GDM1 (cell line): ENCODE measurements at regions not wholly inside any gene's neighbourhood (a gene's known extent, or its start where the extent isn't known, plus 50 kb on each side); places are given as distances from the start of the nearest gene placed in this dataset.

Experiments
- DNase-seq: peaks from one replicate; lab custom pipeline; 2025; lab: John Stamatoyannopoulos, UW

DNA sequence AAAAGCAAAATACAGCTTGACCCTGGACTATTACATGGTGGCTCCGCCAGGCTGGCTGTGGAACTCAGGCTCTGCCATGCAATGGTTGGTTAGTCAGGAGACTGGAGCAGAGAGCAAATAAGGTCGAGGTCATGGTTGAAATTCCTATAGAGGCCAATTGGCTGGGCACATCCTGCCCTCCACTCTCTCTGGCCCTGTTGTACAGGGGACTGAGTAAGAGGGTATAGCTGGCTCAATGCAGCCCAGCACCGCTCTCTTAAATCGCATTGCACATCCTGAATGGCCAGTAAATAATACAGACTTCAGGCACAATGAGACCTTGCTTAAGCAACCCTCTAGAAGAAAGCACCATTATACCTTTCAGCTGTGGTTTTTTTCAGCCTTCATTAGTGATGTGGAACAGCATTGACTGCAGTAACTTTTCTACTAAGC lies 59.3 kb upstream of the PPP2R5A start:
- no peak for DNase-seq

DNA sequence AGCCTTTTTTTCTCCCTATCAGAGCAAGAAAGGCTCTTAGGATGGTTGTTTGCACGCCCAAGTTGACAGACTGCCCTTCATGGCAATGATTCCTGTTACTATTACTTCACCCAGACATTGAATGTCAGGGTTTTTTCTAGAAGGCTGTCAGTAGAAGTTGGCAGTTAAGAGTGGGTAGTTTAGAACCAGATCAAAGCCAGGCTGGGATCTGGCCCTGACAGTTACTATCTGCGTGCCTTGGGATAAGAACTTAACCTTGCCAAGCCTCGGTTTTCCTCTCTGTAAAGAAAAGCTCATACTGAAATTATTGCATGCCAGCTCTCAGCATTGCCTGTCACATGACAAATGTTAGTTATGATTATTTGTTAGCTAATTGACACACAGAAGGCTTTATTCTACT lies 58.7 kb upstream of the PPP2R5A start:
- no peak for DNase-seq

DNA sequence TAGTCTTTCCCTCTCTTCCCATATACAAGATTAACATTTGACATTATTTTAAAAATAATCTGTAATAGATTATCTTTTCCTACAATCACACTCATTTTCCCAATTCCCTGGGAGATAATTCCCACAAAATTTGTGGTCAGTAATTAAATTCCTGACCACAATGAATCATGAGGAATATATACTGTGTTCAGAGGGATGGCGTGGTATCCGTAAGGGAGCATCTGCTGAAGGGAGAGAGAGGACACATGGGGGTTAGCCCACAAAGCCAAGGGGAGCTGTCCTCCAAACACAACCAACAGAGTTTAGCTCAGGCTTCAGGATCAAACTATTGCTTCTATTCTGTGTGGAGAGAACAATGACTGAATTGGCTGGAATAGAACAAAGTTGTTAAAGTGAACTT lies 57.1 kb upstream of the PPP2R5A start:
- no peak for DNase-seq

DNA sequence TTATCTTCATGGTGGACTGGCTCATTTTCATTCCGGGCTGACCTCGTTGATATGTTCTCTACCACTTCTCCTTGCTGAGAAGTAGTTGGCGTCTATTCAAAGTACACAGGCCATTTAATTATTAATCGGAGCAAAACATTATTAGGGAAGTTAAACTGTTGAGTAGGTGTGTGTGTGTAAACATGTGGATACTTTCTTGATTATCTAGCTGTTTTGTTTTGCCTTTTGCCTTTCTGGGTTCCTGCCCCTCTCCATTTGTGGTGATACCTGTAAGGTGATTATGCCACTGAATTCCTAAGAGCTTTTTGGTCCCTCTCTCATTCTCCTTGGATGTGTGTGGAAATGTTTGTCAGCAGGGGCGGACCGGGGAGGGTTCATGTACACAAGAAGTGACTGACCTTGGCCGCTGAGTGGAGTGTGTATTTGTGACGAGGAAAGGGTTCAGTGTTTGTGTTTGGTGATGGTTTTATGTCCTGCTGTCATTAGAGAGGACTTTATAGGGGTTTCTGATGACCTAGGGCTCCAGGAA lies 56.6 kb upstream of the PPP2R5A start:
- no peak for DNase-seq

DNA sequence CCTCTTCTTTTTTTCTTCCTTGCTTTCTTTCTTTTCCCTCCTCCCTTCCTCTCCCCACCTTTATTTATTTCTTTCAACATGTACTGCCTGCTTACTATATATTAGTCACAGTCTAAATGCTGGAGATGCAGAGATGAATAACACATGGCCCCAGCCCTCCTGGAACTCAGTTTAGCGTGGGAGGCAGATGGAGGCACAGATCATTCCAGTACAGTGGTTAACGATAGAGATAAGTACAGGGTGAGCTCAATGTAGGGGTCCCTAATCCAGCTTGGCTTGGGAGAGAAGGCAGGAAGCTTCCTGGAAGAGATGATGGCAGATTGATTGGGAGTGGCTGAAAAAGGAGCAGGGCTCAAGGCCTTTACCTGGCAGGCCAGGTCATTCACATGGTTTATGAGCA lies 55.6 kb upstream of the PPP2R5A start:
- no peak for DNase-seq

DNA sequence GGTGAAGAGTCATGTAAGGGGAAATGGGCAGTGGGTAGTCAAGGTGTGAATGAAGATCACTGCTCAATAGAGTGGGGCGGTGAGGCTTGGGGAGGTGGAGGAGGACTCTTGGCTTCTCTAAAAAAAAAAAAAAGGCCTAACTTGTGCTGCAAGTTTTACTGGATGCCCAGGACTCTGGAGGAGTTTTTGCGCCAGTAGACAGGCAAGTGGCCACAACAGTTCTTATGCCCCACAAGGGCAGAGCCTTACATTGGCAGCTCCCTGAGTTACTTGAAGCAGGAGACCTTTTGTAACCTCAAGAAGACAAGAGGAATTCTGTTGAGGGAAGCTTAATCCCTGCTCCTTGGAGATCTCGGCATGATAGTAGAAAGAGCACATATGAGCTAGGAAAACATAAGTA lies 54.9 kb upstream of the PPP2R5A start:
- no peak for DNase-seq

DNA sequence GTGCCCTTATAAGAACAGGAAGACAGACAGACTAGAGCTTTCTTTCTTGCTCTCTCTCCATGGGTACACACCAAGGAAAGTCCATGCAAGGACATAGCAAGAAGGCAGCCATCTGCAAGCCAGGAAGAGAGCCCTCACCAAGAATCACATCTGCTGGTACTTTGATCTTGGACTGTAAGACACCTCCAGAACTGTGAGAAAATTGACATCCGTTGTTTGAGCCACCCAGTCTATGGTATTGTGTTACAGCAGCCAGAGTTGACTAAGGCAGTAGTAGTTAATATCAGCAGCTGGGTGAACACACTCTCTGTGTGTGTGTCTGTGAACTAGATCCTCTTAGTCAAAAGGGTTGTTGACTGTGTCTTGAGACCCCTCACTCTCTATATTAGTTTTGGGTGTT lies 53.8 kb upstream of the PPP2R5A start:
- DNase-seq = no peak

DNA sequence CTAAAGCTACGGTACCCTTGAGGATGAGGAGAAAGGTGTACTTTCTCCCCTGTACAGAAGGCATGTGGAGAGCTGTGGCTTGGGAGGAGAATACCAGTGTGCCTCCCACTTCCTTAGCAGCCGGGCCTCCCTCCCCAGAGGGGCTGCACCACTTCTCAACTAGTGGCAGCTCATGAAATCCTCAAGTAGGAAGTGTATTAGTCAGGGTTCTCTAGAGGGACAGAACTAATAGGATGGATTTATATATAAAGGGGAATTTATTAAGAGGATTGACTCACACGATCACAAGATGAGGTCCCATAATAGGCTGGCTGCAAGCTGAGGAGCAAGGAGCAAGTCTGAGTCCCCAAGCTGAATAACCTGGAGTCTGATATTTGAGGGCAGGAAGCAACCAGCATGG lies 53.1 kb upstream of the PPP2R5A start:
- peak; percentile 54 for DNase-seq

DNA sequence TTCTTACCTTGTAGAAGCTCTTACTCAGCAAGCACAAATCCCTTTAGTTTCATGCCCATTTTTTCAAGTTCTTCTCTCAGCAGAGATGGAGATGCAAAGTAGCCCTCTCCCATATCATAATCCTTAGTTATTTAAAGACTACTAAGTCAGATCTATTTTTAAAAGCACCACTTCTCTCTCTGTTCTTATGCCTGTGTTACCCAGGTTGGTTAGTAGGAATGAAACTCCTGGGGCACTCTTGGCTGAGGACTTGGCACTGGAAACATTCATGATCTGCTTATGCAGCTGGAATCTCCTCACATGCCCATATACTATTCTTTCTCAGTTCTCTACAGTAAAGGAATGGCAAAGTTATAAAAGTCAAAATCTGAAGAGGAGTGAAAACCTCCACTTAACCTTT lies 51.9 kb upstream of the PPP2R5A start:
- DNase-seq = no peak

DNA sequence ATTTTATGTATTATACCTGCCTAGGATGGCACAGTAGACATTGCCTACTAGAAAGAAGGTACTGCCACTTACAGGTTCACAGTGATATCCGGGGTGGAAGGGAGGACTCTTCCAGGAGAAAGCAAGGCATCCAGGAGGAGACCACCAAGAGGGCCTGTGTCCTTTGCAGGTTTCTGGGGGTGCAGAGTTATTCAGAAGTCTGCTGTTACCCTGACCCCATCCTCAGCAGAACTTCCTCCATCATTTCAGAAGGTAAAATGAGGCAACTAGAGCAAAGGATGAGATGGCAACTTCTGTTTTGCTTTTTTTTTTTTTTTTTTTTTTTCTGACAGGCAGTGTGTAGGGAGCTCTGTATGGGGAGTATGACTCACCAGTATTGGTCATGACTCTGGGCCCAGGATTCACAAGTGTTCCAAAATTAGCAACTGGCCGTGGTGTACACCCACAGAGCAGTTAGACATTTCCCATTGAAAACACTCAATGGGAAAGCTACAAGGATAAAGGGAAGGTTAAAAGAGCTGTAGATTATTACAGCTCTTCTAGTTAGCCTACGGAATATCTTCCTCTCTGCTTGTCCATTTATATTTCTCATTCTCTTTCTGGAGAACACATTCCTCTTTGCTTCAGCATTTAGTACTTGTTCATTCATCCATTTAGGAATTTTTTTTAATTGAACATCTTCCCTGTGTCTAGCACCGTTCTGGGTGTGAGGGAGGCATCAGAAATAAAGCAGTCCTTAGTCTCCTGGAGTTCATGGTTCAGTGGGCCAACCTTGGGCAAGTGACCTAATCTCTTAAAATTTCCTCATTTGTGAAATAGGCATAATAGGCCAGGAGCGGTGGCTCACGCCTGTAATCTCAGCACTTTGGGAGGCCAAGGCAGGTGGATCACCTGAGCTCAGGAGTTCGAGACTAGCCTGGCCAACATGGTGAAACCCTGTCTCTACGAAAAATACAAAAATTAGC lies 50.5 kb upstream of the PPP2R5A start:
- peak; percentile 70 for DNase-seq
